Endodermal cell (in vitro differentiated cells): ENCODE measurements at regions not wholly inside any gene's neighbourhood (a gene's known extent, or its start where the extent isn't known, plus 50 kb on each side); places are given as distances from the start of the nearest gene placed in this dataset.

Experiments
- DNase-seq: peaks from one replicate; pipeline ENCODE4 v3.0.0-alpha.2; 2017
- H3K27ac ChIP-seq: 2 replicates; pipeline ENCODE4 v1.5.1; 2013; ENCODE audit warnings: mild to moderate bottlenecking, low read depth, low read length, moderate library complexity
- H3K27me3 ChIP-seq: 2 replicates; pipeline ENCODE4 v1.6.1; 2013; ENCODE audit warnings: mild to moderate bottlenecking, low read length, moderate library complexity; ENCODE audit not compliant: insufficient read depth, control insufficient read depth, poor library complexity, severe bottlenecking
- H3K36me3 ChIP-seq: 2 replicates; pipeline ENCODE4 v1.7.0; 2013; ENCODE audit warnings: mild to moderate bottlenecking, low read length, moderate library complexity; ENCODE audit not compliant: control insufficient read depth, insufficient read depth
- H3K4me1 ChIP-seq: one replicate; pipeline ENCODE4 v1.7.0; 2013; ENCODE audit warnings: low read length; ENCODE audit not compliant: control insufficient read depth, insufficient read depth
- H3K4me3 ChIP-seq: 2 replicates; pipeline ENCODE4 v1.5.1; 2013; ENCODE audit warnings: mild to moderate bottlenecking, low read length, moderate library complexity
- H3K9ac ChIP-seq: 2 replicates; pipeline ENCODE4 v1.6.1; 2013; ENCODE audit warnings: mild to moderate bottlenecking, low read length, moderate library complexity; ENCODE audit not compliant: poor library complexity, severe bottlenecking; ENCODE audit errors: extremely low read depth
- H3K9me3 ChIP-seq: 2 replicates; pipeline ENCODE4 v1.6.1; 2013; ENCODE audit warnings: mild to moderate bottlenecking, low read length, moderate library complexity; ENCODE audit not compliant: control insufficient read depth
- H3K27ac Mint-ChIP-seq: 2 replicates; pipeline ENCODE4 v1.8.0; 2020; ENCODE audit warnings: mixed read lengths
- H3K27me3 Mint-ChIP-seq: 2 replicates; pipeline ENCODE4 v1.8.0; 2021; ENCODE audit warnings: mild to moderate bottlenecking, mixed read lengths; ENCODE audit not compliant: insufficient read depth
- H3K36me3 Mint-ChIP-seq: 2 replicates; pipeline ENCODE4 v1.8.0; 2020; ENCODE audit warnings: low read depth, mixed read lengths
- H3K4me1 Mint-ChIP-seq: 2 replicates; pipeline ENCODE4 v1.8.0; 2020; ENCODE audit warnings: mixed read lengths
- H3K4me3 Mint-ChIP-seq: 2 replicates; pipeline ENCODE4 v1.8.0; 2020; ENCODE audit warnings: mild to moderate bottlenecking, moderate library complexity, mixed read lengths
- H3K9me3 Mint-ChIP-seq: 2 replicates; pipeline ENCODE4 v1.8.0; 2020; ENCODE audit warnings: mild to moderate bottlenecking, mixed read lengths
- WGBS, 2 experiments: methylation state at CpG; one replicate each; pipeline versions ENCODE4 v1.1.5 to v1.1.7; 2013; ENCODE audit warnings: missing lambda C conversion rate in 2 of 2, mixed read lengths in 1 of 2; ENCODE audit not compliant: insufficient coverage in 1 of 2, insufficient read length in 1 of 2; 5-methylcytosine and 5-hydroxymethylcytosine counted together
- TF ChIP-seq, protein P1 (sequence below): fragments of 200-600 bp; sonication (generic); conservative IDR thresholded peaks from 2 replicates; pipeline ENCODE4 v1.5.0; 2021; ENCODE audit warnings: antibody characterized with exemption, mild to moderate bottlenecking

- Mint-ChIP-seq H3K27me3 (peaks cover 2% of the 10 kb centered on the region), H3K4me1 (peaks cover 16% of the 10 kb centered on the region), H3K27ac (no peak overlapping the region), H3K36me3 (peaks cover 4% of the 10 kb centered on the region), H3K4me3 (no peak overlapping the region), H3K9me3 (peaks cover 8% of the 10 kb centered on the region)
- Histone ChIP-seq H3K27me3 (no peaks in the 10 kb centered on the region), H3K27ac (no peak overlapping the region), H3K9me3 (no peaks in the 10 kb centered on the region), H3K36me3 (no peaks in the 10 kb centered on the region), H3K9ac (no peak overlapping the region), H3K4me1 (peaks cover 8% of the 10 kb centered on the region), H3K4me3 (no peak overlapping the region)
- WGBS, 2 experiments, result 87 to 94% methylated on average over 9 to 18 of the region's 19 CpGs
- TF ChIP-seq, protein P1, sequence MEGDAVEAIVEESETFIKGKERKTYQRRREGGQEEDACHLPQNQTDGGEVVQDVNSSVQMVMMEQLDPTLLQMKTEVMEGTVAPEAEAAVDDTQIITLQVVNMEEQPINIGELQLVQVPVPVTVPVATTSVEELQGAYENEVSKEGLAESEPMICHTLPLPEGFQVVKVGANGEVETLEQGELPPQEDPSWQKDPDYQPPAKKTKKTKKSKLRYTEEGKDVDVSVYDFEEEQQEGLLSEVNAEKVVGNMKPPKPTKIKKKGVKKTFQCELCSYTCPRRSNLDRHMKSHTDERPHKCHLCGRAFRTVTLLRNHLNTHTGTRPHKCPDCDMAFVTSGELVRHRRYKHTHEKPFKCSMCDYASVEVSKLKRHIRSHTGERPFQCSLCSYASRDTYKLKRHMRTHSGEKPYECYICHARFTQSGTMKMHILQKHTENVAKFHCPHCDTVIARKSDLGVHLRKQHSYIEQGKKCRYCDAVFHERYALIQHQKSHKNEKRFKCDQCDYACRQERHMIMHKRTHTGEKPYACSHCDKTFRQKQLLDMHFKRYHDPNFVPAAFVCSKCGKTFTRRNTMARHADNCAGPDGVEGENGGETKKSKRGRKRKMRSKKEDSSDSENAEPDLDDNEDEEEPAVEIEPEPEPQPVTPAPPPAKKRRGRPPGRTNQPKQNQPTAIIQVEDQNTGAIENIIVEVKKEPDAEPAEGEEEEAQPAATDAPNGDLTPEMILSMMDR, result no peak
- DNase-seq, result no peak
Observed at GRCh38 chr9:129411501-129412175, 209.3 kb downstream of the C9orf50 start.

DNA sequence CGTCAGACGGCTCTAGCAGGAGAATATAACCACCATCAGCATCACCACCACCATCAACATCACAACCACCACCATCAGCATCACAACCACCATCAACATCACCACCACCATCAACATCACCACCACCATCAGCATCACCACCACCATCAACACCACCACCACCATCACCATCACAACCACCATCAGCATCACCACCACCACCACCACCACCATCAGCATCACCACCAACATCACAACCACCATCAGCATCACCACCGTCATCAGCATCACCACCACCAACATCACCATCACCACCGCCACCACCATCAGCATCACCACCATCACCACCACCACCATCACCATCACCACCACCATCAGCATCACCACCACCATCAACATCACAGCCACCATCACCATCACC lies 210.7 kb downstream of the C9orf50 start:
- H3K4me3 Mint-ChIP-seq, result no peak overlapping the region
- H3K4me1 Mint-ChIP-seq, result peaks cover 13% of the 10 kb centered on the region
- TF ChIP-seq, protein P1, result no peak

DNA sequence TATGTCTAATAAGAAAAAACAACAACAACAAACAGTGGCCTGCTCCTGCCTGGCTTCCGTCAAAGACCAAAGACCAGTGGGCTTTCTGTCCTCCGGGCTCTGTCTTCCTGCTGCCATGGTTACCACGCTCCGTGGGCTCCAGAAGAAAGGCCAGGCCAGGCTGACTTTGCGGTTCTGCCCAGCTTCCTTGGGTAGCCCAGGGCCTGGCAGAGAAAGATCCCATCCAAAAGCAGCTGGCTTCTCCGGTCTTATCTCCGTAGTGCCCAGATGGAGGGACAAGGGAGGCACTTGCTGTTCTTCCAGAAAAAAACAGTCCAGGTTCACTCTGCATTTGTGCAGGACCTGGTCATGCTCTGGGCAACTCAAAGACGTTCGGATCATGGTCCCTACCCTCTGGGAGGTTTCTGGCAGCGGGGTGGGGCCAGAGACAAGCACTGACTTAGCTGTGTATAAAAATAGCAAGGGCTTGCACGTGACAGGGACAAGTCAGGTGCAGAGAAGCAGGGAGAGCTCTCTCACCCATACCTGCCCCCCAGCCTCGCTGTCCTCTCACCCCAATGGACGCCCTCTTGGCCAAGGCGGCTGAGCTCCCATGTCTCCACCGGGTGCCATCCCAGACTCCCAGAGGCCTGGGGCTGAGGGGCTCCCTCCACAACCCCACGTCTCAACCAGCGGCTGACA lies 212.2 kb downstream of the C9orf50 start:
- TF ChIP-seq, protein P1, result no peak
- Histone ChIP-seq H3K9ac (no peak overlapping the region), H3K27ac (peak overlapping the region; percentile 78), H3K4me3 (no peak overlapping the region), H3K36me3 (no peaks in the 10 kb centered on the region), H3K27me3 (no peaks in the 10 kb centered on the region), H3K9me3 (no peaks in the 10 kb centered on the region), H3K4me1 (peaks cover 5% of the 10 kb centered on the region)
- peaks cover 4% of the 10 kb centered on the region for H3K36me3 Mint-ChIP-seq
- peaks cover 2% of the 10 kb centered on the region for H3K27me3 Mint-ChIP-seq
- H3K4me1 Mint-ChIP-seq, result peaks cover 7% of the 10 kb centered on the region
- no peak overlapping the region for H3K27ac Mint-ChIP-seq
- WGBS, 2 experiments, result 84 to 92% methylated on average over 14 to 17 of the region's 17 CpGs
- no peak overlapping the region for H3K4me3 Mint-ChIP-seq
- peaks cover 8% of the 10 kb centered on the region for H3K9me3 Mint-ChIP-seq
- no peak for DNase-seq

More for the DNA sequence above, 210.7 kb downstream of the C9orf50 start:
- Mint-ChIP-seq H3K36me3 (peaks cover 4% of the 10 kb centered on the region), H3K27me3 (peaks cover 2% of the 10 kb centered on the region), H3K9me3 (peaks cover 8% of the 10 kb centered on the region), H3K27ac (no peak overlapping the region)
- no peaks in the 10 kb centered on the region for H3K9me3 ChIP-seq
- no peak overlapping the region for H3K4me3 ChIP-seq
- H3K9ac ChIP-seq, result no peak overlapping the region
- 100% methylated on average over 2 of the region's 4 CpGs; no CpG with 5 or more reads in 1 of the 2 experiments for WGBS, 2 experiments
- DNase-seq, result no peak
- no peaks in the 10 kb centered on the region for H3K27me3 ChIP-seq
- H3K27ac ChIP-seq, result no peak overlapping the region
- H3K36me3 ChIP-seq, result no peaks in the 10 kb centered on the region
- peaks cover 8% of the 10 kb centered on the region for H3K4me1 ChIP-seq
